IMR-90 (cell line): ENCODE measurements at regions not wholly inside any gene's neighbourhood (a gene's known extent, or its start where the extent isn't known, plus 50 kb on each side); places are given as distances from the start of the nearest gene placed in this dataset.

ENCODE experiments used
- ATAC-seq: fragments of 200-7000 bp; cut with Tn5 transposase; 2 replicates; pipeline ENCODE4 v1.9.1; 2020; ENCODE audit warnings: low read depth, mild to moderate bottlenecking, moderate library complexity
- BruUV-seq: library from RNA; stranded (reverse); fragments of 400-500 nt; replicated peaks from 2 replicates; lab custom pipeline; 2021; lab: Mats Ljungman, UMichigan
- CTCF ChIA-PET: fragments of 300-600 bp; formaldehyde crosslinking; extraction: SDS; loops from one replicate; lab custom pipeline; 2021; ENCODE audit warnings: antibody characterized with exemption; lab: Yijun Ruan, JAX
- POLR2A ChIA-PET: fragments of 300-600 bp; sonication (Branson Sonifier 250); formaldehyde crosslinking; loops from one replicate; lab custom pipeline; 2022; ENCODE audit warnings: antibody characterized with exemption; ENCODE audit not compliant: unreplicated experiment; lab: Charles Lee
- DNase-seq: peaks from one replicate; pipeline ENCODE4 v3.0.0; 2013
- H2AFZ ChIP-seq: replicated peaks from 2 replicates; pipeline ENCODE3; 2013; ENCODE audit warnings: low read length, mild to moderate bottlenecking; ENCODE audit not compliant: poor library complexity
- H2AK5ac ChIP-seq: 2 replicates; pipeline ENCODE4 v1.6.1; 2013; ENCODE audit warnings: low read depth, low read length, inconsistent platforms
- H2AK9ac ChIP-seq: replicated peaks from 2 replicates; pipeline ENCODE3; 2013; ENCODE audit warnings: mild to moderate bottlenecking, low read depth, low read length, moderate library complexity; ENCODE audit not compliant: poor library complexity
- H2BK120ac ChIP-seq: 2 replicates; pipeline ENCODE4 v1.6.1; 2013; ENCODE audit warnings: low read depth, low read length, inconsistent platforms
- H2BK15ac ChIP-seq: 3 replicates; pipeline ENCODE4 v1.6.1; 2013; ENCODE audit warnings: low read depth, low read length, inconsistent platforms
- H2BK20ac ChIP-seq: 2 replicates; pipeline ENCODE4 v1.6.1; 2013; ENCODE audit warnings: low read depth, mild to moderate bottlenecking, inconsistent platforms, low read length, moderate library complexity
- H2BK5ac ChIP-seq: 2 replicates; pipeline ENCODE4 v1.6.1; 2013; ENCODE audit warnings: mild to moderate bottlenecking, low read depth, low read length, inconsistent platforms; ENCODE audit not compliant: poor library complexity, severe bottlenecking
- H3K14ac ChIP-seq: replicated peaks from 2 replicates; pipeline ENCODE4 v1.6.1; 2013; ENCODE audit warnings: low read depth, low read length, inconsistent platforms
- H3K18ac ChIP-seq: 2 replicates; pipeline ENCODE4 v1.6.1; 2013; ENCODE audit warnings: low read depth, low read length, control low read depth
- H3K23ac ChIP-seq: 2 replicates; pipeline ENCODE4 v1.6.1; 2013; ENCODE audit warnings: low read depth, low read length, inconsistent platforms
- H3K27ac ChIP-seq: 2 replicates; pipeline ENCODE4 v1.5.1; 2013; ENCODE audit warnings: mild to moderate bottlenecking, control low read depth, low read length; ENCODE audit not compliant: insufficient read depth
- H3K27me3 ChIP-seq: 2 replicates; pipeline ENCODE4 v1.6.1; 2013; ENCODE audit warnings: low read length; ENCODE audit not compliant: control insufficient read depth, insufficient read depth
- H3K36me3 ChIP-seq: 2 replicates; pipeline ENCODE4 v1.6.1; 2013; ENCODE audit warnings: low read length, mixed read lengths; ENCODE audit not compliant: control insufficient read depth, insufficient read depth
- H3K4ac ChIP-seq: 2 replicates; pipeline ENCODE4 v1.6.1; 2013; ENCODE audit warnings: low read depth, low read length, inconsistent platforms
- H3K4me1 ChIP-seq: 2 replicates; pipeline ENCODE4 v1.6.1; 2013; ENCODE audit warnings: low read length, mixed read lengths; ENCODE audit not compliant: control insufficient read depth, insufficient read depth
- H3K4me2 ChIP-seq: 2 replicates; pipeline ENCODE4 v1.6.1; 2013; ENCODE audit warnings: low read depth, mild to moderate bottlenecking, control low read depth, low read length, moderate library complexity
- H3K4me3 ChIP-seq: 2 replicates; pipeline ENCODE4 v1.5.1; 2013; ENCODE audit warnings: low read depth, mild to moderate bottlenecking, control low read depth, low read length, moderate library complexity; ENCODE audit not compliant: insufficient read depth
- H3K56ac ChIP-seq: 2 replicates; pipeline ENCODE4 v1.6.1; 2013; ENCODE audit warnings: low read length, inconsistent platforms; ENCODE audit not compliant: insufficient read depth; ENCODE audit errors: extremely low read depth
- H3K79me1 ChIP-seq, 2 experiments: 2 replicates each; pipeline ENCODE4 v1.6.1; 2013; ENCODE audit warnings: low read length in 2 of 2, inconsistent platforms in 1 of 2, low read depth in 1 of 2
- H3K9ac ChIP-seq: 2 replicates; pipeline ENCODE4 v1.6.1; 2013; ENCODE audit warnings: low read depth, low read length, control low read depth
- H3K9me1 ChIP-seq: 2 replicates; pipeline ENCODE4 v1.6.1; 2013; ENCODE audit warnings: low read length, inconsistent platforms; ENCODE audit not compliant: insufficient read depth
- H3K9me3 ChIP-seq: 2 replicates; pipeline ENCODE4 v1.6.1; 2013; ENCODE audit warnings: low read length; ENCODE audit not compliant: control insufficient read depth, insufficient read depth
- H4K20me1 ChIP-seq: 2 replicates; pipeline ENCODE4 v1.6.1; 2013; ENCODE audit warnings: low read length, inconsistent platforms; ENCODE audit not compliant: insufficient read depth
- H4K5ac ChIP-seq: 2 replicates; pipeline ENCODE4 v1.6.1; 2013; ENCODE audit warnings: mild to moderate bottlenecking, low read depth, low read length, control low read depth
- H4K8ac ChIP-seq, 2 experiments: 2 replicates each; pipeline ENCODE4 v1.6.1; 2013; ENCODE audit warnings: low read depth in 2 of 2, low read length in 2 of 2, control low read depth in 1 of 2, inconsistent platforms in 1 of 2
- H4K91ac ChIP-seq: 2 replicates; pipeline ENCODE4 v1.6.1; 2013; ENCODE audit warnings: low read depth, low read length, inconsistent platforms; ENCODE audit not compliant: insufficient read depth
- BHLHE40 ChIP-seq: fragments of 150-350 bp; IDR thresholded peaks from 2 replicates; pipeline ENCODE4 v1.6.1; 2016; ENCODE audit warnings: mild to moderate bottlenecking, low read depth, low read length
- CEBPB ChIP-seq: IDR thresholded peaks from 2 replicates; pipeline ENCODE4 v1.6.1; 2012; ENCODE audit warnings: low read depth, low read length, improper control_type of control experiment
- CHD1 ChIP-seq: IDR thresholded peaks from 2 replicates; pipeline ENCODE4 v1.6.1; 2012; ENCODE audit warnings: low read depth, low read length, improper control_type of control experiment
- CTCF ChIP-seq: conservative IDR thresholded peaks from 2 replicates; pipeline ENCODE4 v1.5.1; 2012; ENCODE audit warnings: mild to moderate bottlenecking, low read depth, low read length, improper control_type of control experiment
- FOS ChIP-seq: fragments of 150-350 bp; IDR thresholded peaks from 2 replicates; pipeline ENCODE4 v1.6.1; 2016; ENCODE audit warnings: low read depth, low read length
- MAFK ChIP-seq: IDR thresholded peaks from 2 replicates; pipeline ENCODE4 v1.6.1; 2012; ENCODE audit warnings: low read depth, low read length, improper control_type of control experiment
- MAZ ChIP-seq: IDR thresholded peaks from 2 replicates; pipeline ENCODE4 v1.6.1; 2012; ENCODE audit warnings: low read depth, mild to moderate bottlenecking, low read length, improper control_type of control experiment, moderate library complexity, borderline replicate concordance
- MXI1 ChIP-seq: IDR thresholded peaks from 2 replicates; pipeline ENCODE4 v1.6.1; 2012; ENCODE audit warnings: low read depth, mild to moderate bottlenecking, low read length, moderate library complexity, borderline replicate concordance
- NFE2L2 ChIP-seq: fragments of 150-350 bp; IDR thresholded peaks from 2 replicates; pipeline ENCODE4 v1.6.1; 2016; ENCODE audit warnings: low read depth, mild to moderate bottlenecking, low read length
- POLR2A ChIP-seq: IDR thresholded peaks from 2 replicates; pipeline ENCODE4 v1.6.1; 2012; ENCODE audit warnings: mild to moderate bottlenecking, low read depth, low read length
- RAD21 ChIP-seq: IDR thresholded peaks from 2 replicates; pipeline ENCODE4 v1.6.1; 2012; ENCODE audit warnings: low read length, improper control_type of control experiment
- RCOR1 ChIP-seq: IDR thresholded peaks from 2 replicates; pipeline ENCODE4 v1.6.1; 2012; ENCODE audit warnings: mild to moderate bottlenecking, low read length, improper control_type of control experiment; ENCODE audit not compliant: insufficient replicate concordance
- RFX5 ChIP-seq: IDR thresholded peaks from 2 replicates; pipeline ENCODE4 v1.8.0; 2012; ENCODE audit warnings: low read depth, mild to moderate bottlenecking, low read length, moderate library complexity
- SMC3 ChIP-seq: fragments of 150-350 bp; IDR thresholded peaks from 2 replicates; pipeline ENCODE4 v1.6.1; 2016; ENCODE audit warnings: low read depth, mild to moderate bottlenecking, antibody characterized with exemption, low read length, moderate library complexity
- USF2 ChIP-seq: fragments of 150-350 bp; IDR thresholded peaks from 2 replicates; pipeline ENCODE4 v1.6.1; 2017; ENCODE audit warnings: mild to moderate bottlenecking, antibody characterized with exemption, low read length, low read depth
- WGBS, 2 experiments: methylation state at CpG; one replicate each; pipeline versions ENCODE4 v1.1.5 to v1.1.7; 2013; ENCODE audit warnings: missing lambda C conversion rate in 2 of 2; ENCODE audit not compliant: insufficient read length in 1 of 2; ENCODE audit errors: extremely low coverage in 2 of 2; 5-methylcytosine and 5-hydroxymethylcytosine counted together
- dilution Hi-C: fragments of 300-500 bp; cut with HindIII; formaldehyde crosslinking; loops from one replicate; pipeline ENCODE4 v1.14.3; 2018; ENCODE audit warnings: low sequenced_read_pairs; ENCODE audit not compliant: unreplicated experiment
- in situ Hi-C: fragments of 300-500 bp; cut with MboI; formaldehyde crosslinking; loops from 3 replicates; pipeline ENCODE4 v1.14.3; 2019; ENCODE audit warnings: low sequenced_read_pairs, inconsistent platforms, mixed read lengths
- intact Hi-C: fragments of 100-400 bp; cut with micrococcal nuclease; formaldehyde crosslinking; loops from 2 replicates; pipeline ENCODE4 v1.10.0; 2022
- TF ChIP-seq, protein P1 (sequence below): fragments of 150-350 bp; IDR thresholded peaks from 2 replicates; pipeline ENCODE4 v1.6.1; 2016; ENCODE audit warnings: low read depth, mild to moderate bottlenecking, low read length, moderate library complexity, borderline replicate concordance

DNA sequence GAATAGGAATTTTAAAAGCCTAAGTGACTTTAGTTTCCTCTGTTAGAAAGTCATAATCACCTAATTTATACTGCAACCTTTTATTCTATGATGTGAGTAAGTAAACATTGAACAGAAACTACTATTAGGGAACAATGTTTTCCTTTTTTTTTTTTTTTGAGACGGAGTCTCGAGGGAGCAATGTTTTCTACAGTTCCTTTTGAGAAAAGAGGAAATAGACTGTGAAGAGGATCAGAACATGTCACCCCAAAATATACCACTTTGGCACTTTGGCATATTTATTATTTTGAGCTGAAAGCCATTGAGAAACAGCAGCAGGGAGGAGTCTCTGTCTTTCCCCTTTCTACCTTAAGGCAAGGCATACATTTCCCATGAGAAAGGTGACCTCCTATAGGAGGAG lies 162.7 kb upstream of the CNOT2 start:
- Histone ChIP-seq H2BK20ac (no peak overlapping the region), H3K23ac (no peak overlapping the region), H3K4me2 (no peak overlapping the region), H3K9ac (no peak overlapping the region), H3K56ac (no peak overlapping the region), H2AK9ac (no peak overlapping the region), H4K8ac (no peak overlapping the region), H3K14ac (no peak overlapping the region), H3K36me3 (no peaks in the 10 kb centered on the region), H3K27me3 (no peaks in the 10 kb centered on the region), H4K20me1 (no peaks in the 10 kb centered on the region), H3K9me1 (no peaks in the 10 kb centered on the region), H2BK5ac (no peak overlapping the region), H3K9me3 (no peaks in the 10 kb centered on the region), H3K18ac (no peak overlapping the region), H3K4ac (no peak overlapping the region), H2AK5ac (no peak overlapping the region), H2AFZ (no peak overlapping the region), H4K5ac (no peak overlapping the region), H3K79me1 (no peaks in the 10 kb centered on the region), H2BK120ac (no peak overlapping the region), H3K4me3 (no peak overlapping the region), H4K91ac (no peak overlapping the region), H3K27ac (no peak overlapping the region), H2BK15ac (no peak overlapping the region), H3K4me1 (no peaks in the 10 kb centered on the region)
- ATAC-seq (no peak), DNase-seq (no peak)
- dilution Hi-C loops, result no loop called here
- in situ Hi-C loops, result no loop called here
- intact Hi-C loops, result no loop called here
- no TSS peak for BruUV-seq
- POLR2A ChIA-PET, result no interaction called here
- TF ChIP-seq FOS (no peak), USF2 (no peak), RAD21 (no peak), RCOR1 (no peak), RFX5 (no peak), BHLHE40 (no peak), CHD1 (no peak), SMC3 (no peak), MAZ (no peak), CEBPB (no peak), NFE2L2 (no peak), MXI1 (no peak), POLR2A (no peak), CTCF (no peak), MAFK (no peak)
- TF ChIP-seq, protein P1, sequence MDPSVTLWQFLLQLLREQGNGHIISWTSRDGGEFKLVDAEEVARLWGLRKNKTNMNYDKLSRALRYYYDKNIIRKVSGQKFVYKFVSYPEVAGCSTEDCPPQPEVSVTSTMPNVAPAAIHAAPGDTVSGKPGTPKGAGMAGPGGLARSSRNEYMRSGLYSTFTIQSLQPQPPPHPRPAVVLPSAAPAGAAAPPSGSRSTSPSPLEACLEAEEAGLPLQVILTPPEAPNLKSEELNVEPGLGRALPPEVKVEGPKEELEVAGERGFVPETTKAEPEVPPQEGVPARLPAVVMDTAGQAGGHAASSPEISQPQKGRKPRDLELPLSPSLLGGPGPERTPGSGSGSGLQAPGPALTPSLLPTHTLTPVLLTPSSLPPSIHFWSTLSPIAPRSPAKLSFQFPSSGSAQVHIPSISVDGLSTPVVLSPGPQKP, result no peak
- CTCF ChIA-PET, result interaction anchor here (0.7 kb wide), 1 partner anchor 497 kb away, joined by 4 read pairs; no protein-coding TSS in a partner anchor
- no CpG with 5 or more reads among the region's 2 CpGs for WGBS, 2 experiments
